HEK293T (cell line): ENCODE measurements at regions not wholly inside any gene's neighbourhood (a gene's known extent, or its start where the extent isn't known, plus 50 kb on each side); places are given as distances from the start of the nearest gene placed in this dataset.

ENCODE experiments used
- CTCF ChIA-PET: fragments of 350-600 bp; formaldehyde crosslinking; extraction: SDS; loops from one replicate; lab custom pipeline; 2021; ENCODE audit warnings: antibody characterized with exemption, inconsistent platforms; lab: Yijun Ruan, JAX
- POLR2A ChIA-PET: fragments of 350-600 bp; formaldehyde crosslinking; extraction: SDS; loops from one replicate; lab custom pipeline; 2020; ENCODE audit warnings: antibody characterized with exemption, inconsistent platforms; lab: Yijun Ruan, JAX
- DNase-seq: peaks from one replicate; pipeline ENCODE4 v3.0.0; 2012; ENCODE audit warnings: mixed read lengths; ENCODE audit errors: extremely low spot score
- ARNT ChIP-seq: fragments of 450-650 bp; IDR thresholded peaks from 2 replicates; pipeline ENCODE4 v1.6.1; 2017; ENCODE audit warnings: mild to moderate bottlenecking
- BHLHE40 ChIP-seq: fragments of 450-650 bp; IDR thresholded peaks from 2 replicates; pipeline ENCODE4 v1.6.1; 2016; ENCODE audit warnings: mild to moderate bottlenecking, moderate library complexity, borderline replicate concordance
- CTBP1 ChIP-seq: fragments of 450-650 bp; IDR thresholded peaks from 2 replicates; pipeline ENCODE4 v1.6.1; 2016; ENCODE audit warnings: borderline replicate concordance
- ELF4 ChIP-seq: fragments of 450-650 bp; IDR thresholded peaks from 2 replicates; pipeline ENCODE4 v1.6.1; 2017; ENCODE audit warnings: antibody characterized with exemption
- FOXA1 ChIP-seq: fragments of 450-650 bp; IDR thresholded peaks from 2 replicates; pipeline ENCODE4 v1.6.1; 2016; ENCODE audit warnings: mild to moderate bottlenecking
- FOXK2 ChIP-seq: fragments of 450-650 bp; IDR thresholded peaks from 2 replicates; pipeline ENCODE4 v1.6.1; 2016; ENCODE audit warnings: mild to moderate bottlenecking
- FOXM1 ChIP-seq: fragments of 450-650 bp; IDR thresholded peaks from 2 replicates; pipeline ENCODE4 v1.6.1; 2017; ENCODE audit warnings: mild to moderate bottlenecking, borderline replicate concordance
- HDGF ChIP-seq: fragments of 450-650 bp; IDR thresholded peaks from 2 replicates; pipeline ENCODE4 v1.6.1; 2017; ENCODE audit warnings: antibody characterized with exemption, borderline replicate concordance
- L3MBTL2 ChIP-seq: fragments of 450-650 bp; conservative IDR thresholded peaks from 2 replicates; pipeline ENCODE4 v1.6.1; 2016; ENCODE audit warnings: mild to moderate bottlenecking
- LEF1 ChIP-seq: fragments of 450-650 bp; IDR thresholded peaks from 2 replicates; pipeline ENCODE4 v1.6.1; 2017; ENCODE audit warnings: mild to moderate bottlenecking, borderline replicate concordance
- NFRKB ChIP-seq: fragments of 450-650 bp; IDR thresholded peaks from 2 replicates; pipeline ENCODE4 v1.6.1; 2016; ENCODE audit warnings: mild to moderate bottlenecking, moderate library complexity
- SP1 ChIP-seq: fragments of 450-650 bp; IDR thresholded peaks from 2 replicates; pipeline ENCODE4 v1.6.1; 2017
- SUZ12 ChIP-seq: fragments of 450-650 bp; IDR thresholded peaks from 2 replicates; pipeline ENCODE4 v1.6.1; 2016; ENCODE audit warnings: mild to moderate bottlenecking
- TARDBP ChIP-seq: fragments of 450-650 bp; IDR thresholded peaks from 2 replicates; pipeline ENCODE4 v1.6.1; 2016
- ZNF384 ChIP-seq: fragments of 450-650 bp; IDR thresholded peaks from 2 replicates; pipeline ENCODE4 v1.6.1; 2016
- TF ChIP-seq, protein P1 (sequence below): fragments of 450-650 bp; IDR thresholded peaks from 2 replicates; pipeline ENCODE4 v1.6.1; 2016

DNA sequence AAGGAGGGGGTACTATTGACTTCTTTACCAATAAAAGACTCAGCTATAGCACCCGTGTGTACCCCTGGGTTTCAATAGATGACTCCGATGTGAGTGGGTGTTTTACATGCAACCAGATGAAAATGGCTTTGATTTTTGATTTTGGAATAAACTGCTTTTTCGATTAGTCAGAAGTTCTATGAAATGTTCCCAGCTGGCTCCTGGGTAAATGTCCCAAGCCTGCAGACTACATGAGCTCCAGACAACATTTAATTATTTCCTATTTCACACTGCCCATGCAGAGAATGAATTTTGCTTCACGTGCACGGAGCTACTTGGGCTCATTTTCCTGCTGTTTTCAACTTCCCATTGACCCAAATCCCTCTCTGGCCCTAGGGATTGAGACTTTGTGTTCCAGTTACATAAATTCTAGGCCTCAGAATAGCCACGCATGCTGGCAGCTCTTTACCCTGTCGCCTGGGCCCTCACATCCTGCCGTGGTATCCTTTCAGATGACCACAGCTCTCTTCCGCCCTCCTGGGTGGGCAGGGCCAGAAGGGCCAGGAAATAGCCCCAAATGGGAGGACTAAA lies 59.7 kb downstream of the GPR6 start:
- no peak for DNase-seq
- ChIA-PET CTCF (interaction anchor here (0.8 to 2.7 kb wide), 3 partner anchors 11 to 336 kb away, joined by 4 to 26 read pairs (median 14); no protein-coding TSS in a partner anchor), POLR2A (no interaction called here)
- TF ChIP-seq ZNF384 (no peak), SUZ12 (no peak), NFRKB (no peak), FOXK2 (no peak), ELF4 (no peak), HDGF (no peak), BHLHE40 (no peak), SP1 (no peak), ARNT (no peak), FOXM1 (no peak), TARDBP (no peak)

DNA sequence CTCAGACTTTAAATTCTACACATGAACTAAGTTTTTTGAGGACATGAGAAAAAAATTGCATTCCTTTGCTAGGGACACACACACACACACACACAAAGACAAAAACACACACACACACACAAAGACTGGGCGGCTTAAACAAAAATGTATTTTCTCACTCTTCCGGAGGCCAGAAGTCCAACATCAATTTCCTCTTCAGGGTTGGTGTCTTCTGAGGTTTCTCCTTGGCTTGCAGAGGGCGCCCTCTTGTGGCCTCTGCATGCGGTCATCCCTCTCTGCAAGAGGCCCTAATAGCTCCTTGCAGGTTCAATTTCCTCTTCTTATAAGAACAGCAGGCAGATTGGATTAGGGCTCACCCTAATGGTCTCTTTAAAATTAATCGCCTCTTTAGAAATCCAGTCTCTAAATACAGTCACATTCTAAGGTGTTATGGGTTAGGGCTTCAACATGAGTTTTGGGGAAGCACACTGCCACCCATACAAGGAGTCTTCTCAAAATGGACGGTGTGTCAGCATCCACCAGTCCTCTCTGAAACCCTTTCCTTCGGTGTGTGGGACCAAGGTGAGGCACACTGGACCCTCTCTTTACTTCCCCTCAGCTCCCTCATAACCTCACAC lies 61.4 kb downstream of the GPR6 start:
- CTCF ChIA-PET = interaction anchor here (0.5 to 2.7 kb wide), 34 partner anchors 9 to 524 kb away, joined by 3 to 26 read pairs (median 4); partner anchors contain the start of genes AK9 and FIG4
- TF ChIP-seq FOXM1 (no peak), FOXK2 (no peak), NFRKB (no peak), LEF1 (no peak), HDGF (no peak), ZNF384 (no peak), L3MBTL2 (no peak), SP1 (no peak), SUZ12 (no peak), ELF4 (no peak), ARNT (no peak), BHLHE40 (no peak), FOXA1 (no peak), CTBP1 (no peak), TARDBP (no peak)
- TF ChIP-seq, protein P1, sequence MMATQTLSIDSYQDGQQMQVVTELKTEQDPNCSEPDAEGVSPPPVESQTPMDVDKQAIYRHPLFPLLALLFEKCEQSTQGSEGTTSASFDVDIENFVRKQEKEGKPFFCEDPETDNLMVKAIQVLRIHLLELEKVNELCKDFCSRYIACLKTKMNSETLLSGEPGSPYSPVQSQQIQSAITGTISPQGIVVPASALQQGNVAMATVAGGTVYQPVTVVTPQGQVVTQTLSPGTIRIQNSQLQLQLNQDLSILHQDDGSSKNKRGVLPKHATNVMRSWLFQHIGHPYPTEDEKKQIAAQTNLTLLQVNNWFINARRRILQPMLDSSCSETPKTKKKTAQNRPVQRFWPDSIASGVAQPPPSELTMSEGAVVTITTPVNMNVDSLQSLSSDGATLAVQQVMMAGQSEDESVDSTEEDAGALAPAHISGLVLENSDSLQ = no peak
- DNase-seq = peak; percentile 82
- POLR2A ChIA-PET = no interaction called here

DNA sequence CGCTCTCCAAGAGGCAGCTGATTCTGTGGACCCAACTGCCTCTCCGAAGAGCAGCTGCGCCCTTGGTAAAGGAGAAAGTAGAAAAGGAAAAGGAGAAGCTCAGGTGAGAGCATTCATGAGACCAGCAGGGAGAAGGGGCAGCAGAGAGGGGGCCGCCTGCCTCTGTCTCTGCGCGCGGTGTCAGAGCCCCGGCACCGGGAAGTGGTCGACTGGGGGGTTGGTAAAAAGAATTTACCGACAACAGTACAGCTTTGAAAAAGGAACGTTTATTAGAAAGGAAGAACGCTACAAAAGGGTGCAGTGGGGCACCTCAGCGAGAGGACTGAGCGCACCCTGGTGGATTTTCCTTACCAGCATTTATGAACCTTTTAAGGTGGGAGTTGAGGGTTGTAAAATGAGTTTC lies 61.9 kb downstream of the GPR6 start:
- ChIA-PET POLR2A (no interaction called here), CTCF (interaction anchor here (0.5 to 2.7 kb wide), 33 partner anchors 9 to 524 kb away, joined by 3 to 26 read pairs (median 4); partner anchors contain the start of genes AK9 and FIG4)
- no peak for DNase-seq
- TF ChIP-seq BHLHE40 (no peak), HDGF (no peak), FOXK2 (no peak), FOXM1 (no peak), ARNT (no peak)

DNA sequence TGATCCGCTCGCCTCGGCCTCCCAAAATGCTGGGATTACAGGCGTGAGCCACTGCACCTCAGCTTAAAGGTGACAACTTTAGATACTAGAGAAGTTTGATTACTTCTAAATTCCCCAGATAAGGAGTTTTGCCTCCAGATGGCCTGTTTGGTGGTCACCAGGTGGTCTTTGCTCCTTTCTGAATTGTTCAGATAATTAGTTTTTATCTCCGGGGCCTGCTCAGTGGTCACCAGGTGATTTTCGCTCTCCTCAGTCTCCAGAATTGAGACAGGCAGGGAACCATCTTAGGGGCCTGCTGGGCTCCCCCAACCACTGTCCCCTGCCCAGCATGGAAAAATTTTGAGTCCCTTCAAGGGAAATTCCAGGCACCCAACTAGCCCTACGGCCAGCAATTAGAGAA lies 62.6 kb downstream of the GPR6 start:
- ChIA-PET POLR2A (no interaction called here), CTCF (interaction anchor here (0.6 to 1.8 kb wide), 8 partner anchors 12 to 352 kb away, joined by 3 to 13 read pairs (median 6); no protein-coding TSS in a partner anchor)
- no peak for TF ChIP-seq NFRKB
- TF ChIP-seq FOXK2 = no peak
- TF ChIP-seq, protein P1 = no peak
- no peak for TF ChIP-seq LEF1
- TF ChIP-seq SP1 = no peak
- no peak for TF ChIP-seq FOXA1
- no peak for TF ChIP-seq FOXM1
- TF ChIP-seq SUZ12 = no peak
- no peak for TF ChIP-seq CTBP1
- no peak for TF ChIP-seq ELF4
- no peak for TF ChIP-seq ZNF384
- TF ChIP-seq ARNT = no peak
- TF ChIP-seq BHLHE40 = no peak
- TF ChIP-seq TARDBP = no peak
- TF ChIP-seq L3MBTL2 = no peak
- TF ChIP-seq HDGF = no peak
- DNase-seq = no peak

DNA sequence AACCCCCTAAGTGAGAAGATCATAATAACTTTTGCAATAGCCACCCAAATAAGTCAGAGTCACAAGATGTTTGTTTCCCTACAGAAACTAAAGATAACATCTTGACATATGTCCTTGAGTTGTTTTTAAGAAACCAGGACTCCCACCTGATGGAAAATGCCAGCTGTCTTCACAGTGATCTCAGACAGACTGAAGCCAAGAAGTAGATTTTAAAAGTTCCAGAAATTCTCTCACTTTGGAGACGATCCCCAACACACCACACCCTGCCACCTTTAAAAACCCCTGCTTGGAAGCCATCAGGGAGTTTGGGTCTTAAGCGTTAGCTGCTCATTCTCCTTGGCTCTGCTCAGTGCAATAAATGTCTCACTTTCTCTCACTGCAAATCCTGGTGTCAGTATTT lies 63.0 kb downstream of the GPR6 start:
- ChIA-PET POLR2A (no interaction called here), CTCF (no interaction called here)
- TF ChIP-seq BHLHE40 = no peak
- DNase-seq = no peak

DNA sequence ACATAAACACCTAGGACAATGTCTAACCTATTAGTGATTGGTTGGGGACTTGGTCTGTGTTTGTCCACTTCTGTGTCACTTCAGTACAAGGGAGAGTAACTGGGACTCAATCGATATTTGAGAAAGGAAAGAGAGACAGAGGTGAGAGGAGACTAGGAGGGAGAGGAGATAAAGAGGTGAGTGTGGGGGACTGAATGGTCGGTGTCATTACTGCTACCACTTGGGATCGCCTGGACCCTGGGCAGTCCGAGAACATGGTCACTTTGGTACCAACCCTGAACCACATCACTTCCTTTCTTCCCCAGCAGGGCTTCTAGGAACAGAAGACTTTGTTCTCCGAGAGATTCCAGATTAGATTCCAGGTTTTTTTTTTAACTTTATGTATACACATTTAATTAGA lies 63.7 kb downstream of the GPR6 start:
- DNase-seq = no peak
- ChIA-PET POLR2A (no interaction called here), CTCF (no interaction called here)
- TF ChIP-seq HDGF (no peak), FOXM1 (no peak), SP1 (no peak)
- TF ChIP-seq, protein P1 = no peak
